GM19239 (cell line): ENCODE measurements at regions not wholly inside any gene's neighbourhood (a gene's known extent, or its start where the extent isn't known, plus 50 kb on each side); places are given as distances from the start of the nearest gene placed in this dataset.

Experiments
- DNase-seq: peaks from one replicate; pipeline ENCODE4 v3.0.0; 2011; ENCODE audit warnings: low spot score; ENCODE audit not compliant: insufficient read length
- FAIRE-seq: peaks from 2 replicates; lab custom pipeline; 2011; peaks lifted over from hg19 to GRCh38; lab: Jason Lieb, UNC

- DNase-seq (no peak), FAIRE-seq (no peak)
Measured at GRCh38 chr12:67200386-67200785, 68.8 kb upstream of the CAND1 start.

- FAIRE-seq = no peak
- no peak for DNase-seq
Measured at GRCh38 chr12:67202011-67202677, 67.0 kb upstream of the CAND1 start.

GRCh38 chr12:67202678-67203012, 66.5 kb upstream of the CAND1 start:
- DNase-seq (no peak), FAIRE-seq (peak; percentile 52)

GRCh38 chr12:67208281-67209067, 60.7 kb upstream of the CAND1 start:
- DNase-seq (no peak), FAIRE-seq (no peak)

- FAIRE-seq = no peak
- no peak for DNase-seq
Measured at GRCh38 chr12:67211029-67211428, 58.1 kb upstream of the CAND1 start.

GRCh38 chr12:67211494-67211893, 57.7 kb upstream of the CAND1 start:
- no peak for FAIRE-seq
- no peak for DNase-seq

GRCh38 chr12:67217647-67218046, 51.5 kb upstream of the CAND1 start:
- no peak for DNase-seq
- no peak for FAIRE-seq
